GM19328 (cell line): ENCODE measurements at regions not wholly inside any gene's neighbourhood (a gene's known extent, or its start where the extent isn't known, plus 50 kb on each side); places are given as distances from the start of the nearest gene placed in this dataset.
"Not testable (repeated sequence)": the region's sequence is repeated elsewhere in the genome, so short reads cannot be mapped to it uniquely, and the experiment has no call there.

ENCODE experiments used
- ATAC-seq: cut with Tn5 transposase; IDR thresholded peaks from one replicate; pipeline ENCODE4 v1.9.1; 2021; ENCODE audit warnings: mild to moderate bottlenecking, moderate library complexity; ENCODE audit not compliant: unreplicated experiment

- no peak for ATAC-seq
Observed at GRCh38 chr11:38461751-38462150, 1863.7 kb upstream of the RAG2 start.

- ATAC-seq, result no peak
Observed at GRCh38 chr11:38460896-38461295, 1862.9 kb upstream of the RAG2 start.

GRCh38 chr11:38460429-38460828 lies 1862.4 kb upstream of the RAG2 start:
- no peak for ATAC-seq

- ATAC-seq, result no peak
Observed at GRCh38 chr11:38456371-38456770, 1858.3 kb upstream of the RAG2 start.

GRCh38 chr11:38448284-38448683 lies 1850.2 kb upstream of the RAG2 start:
- no peak for ATAC-seq

- no peak for ATAC-seq
Observed at GRCh38 chr11:38446336-38446735, 1848.3 kb upstream of the RAG2 start.

- no peak for ATAC-seq
Observed at GRCh38 chr11:38438091-38438490, 1840.1 kb upstream of the RAG2 start.

- no peak for ATAC-seq
Observed at GRCh38 chr11:38425578-38425977, 1827.5 kb upstream of the RAG2 start.

GRCh38 chr11:38423042-38423441 lies 1825.0 kb upstream of the RAG2 start:
- no peak for ATAC-seq

GRCh38 chr11:38416141-38416540 lies 1818.1 kb upstream of the RAG2 start:
- ATAC-seq, result no peak

GRCh38 chr11:38411149-38411548 lies 1813.1 kb upstream of the RAG2 start:
- ATAC-seq, result no peak

- ATAC-seq, result no peak
Observed at GRCh38 chr11:38402063-38402462, 1804.0 kb upstream of the RAG2 start.

- no peak for ATAC-seq
Observed at GRCh38 chr11:38392176-38392575, 1794.1 kb upstream of the RAG2 start.

GRCh38 chr11:38384568-38384967 lies 1786.5 kb upstream of the RAG2 start:
- no peak for ATAC-seq

GRCh38 chr11:38365274-38365673 lies 1767.2 kb upstream of the RAG2 start:
- ATAC-seq, result no peak

- no peak for ATAC-seq
Observed at GRCh38 chr11:38356255-38356654, 1758.2 kb upstream of the RAG2 start.

- no peak for ATAC-seq
Observed at GRCh38 chr11:38345286-38345685, 1747.2 kb upstream of the RAG2 start.

- not testable (repeated sequence) for ATAC-seq
Observed at GRCh38 chr11:38341612-38342011, 1743.6 kb upstream of the RAG2 start.

GRCh38 chr11:38339835-38340440 lies 1741.9 kb upstream of the RAG2 start:
- no peak for ATAC-seq

GRCh38 chr11:38338022-38338421 lies 1740.0 kb upstream of the RAG2 start:
- ATAC-seq, result not testable (repeated sequence)

GRCh38 chr11:38332046-38332445 lies 1734.0 kb upstream of the RAG2 start:
- no peak for ATAC-seq

GRCh38 chr11:38330578-38330977 lies 1732.5 kb upstream of the RAG2 start:
- no peak for ATAC-seq
